Thyroid gland (tissue), 4 donors: ENCODE measurements at regions not wholly inside any gene's neighbourhood (a gene's known extent, or its start where the extent isn't known, plus 50 kb on each side); places are given as distances from the start of the nearest gene placed in this dataset.

ENCODE experiments used
- DNase-seq, 2 donors: peaks; one replicate each; pipeline ENCODE4 v3.0.0-alpha.2; 2019
- H3K27ac ChIP-seq, 3 donors: fragments of 200-600 bp; sonication (generic); 1 replicate in 2 of 3; 2 replicates in 1 of 3; pipeline ENCODE4 v1.5.1; 2016 to 2019; ENCODE audit warnings: mild to moderate bottlenecking in 1 of 3, moderate library complexity in 1 of 3
- H3K27me3 ChIP-seq: fragments of 200-600 bp; sonication (generic); one replicate; pipeline ENCODE4 v1.5.1; 2019
- H3K36me3 ChIP-seq, 2 donors: fragments of 200-600 bp; sonication (generic); one replicate each; pipeline ENCODE4 v1.5.1; 2016 to 2019
- H3K4me1 ChIP-seq, 2 donors: fragments of 200-600 bp; sonication (generic); one replicate each; pipeline ENCODE4 v1.5.1; 2017 to 2019
- H3K4me3 ChIP-seq, 3 donors: fragments of 200-600 bp; sonication (generic); replicated peaks in 1 of 3; 1 replicate in 2 of 3; 2 replicates in 1 of 3; pipeline ENCODE4 v1.5.1; 2016; ENCODE audit warnings: mild to moderate bottlenecking in 1 of 3
- H3K9me3 ChIP-seq: fragments of 200-600 bp; sonication (generic); one replicate; pipeline ENCODE4 v1.5.1; 2017
- CTCF ChIP-seq, 6 experiments: fragments of 200-600 bp in 3 of 6; fragments of 450-650 bp in 3 of 6; sonication (generic) in 3 of 6; IDR thresholded peaks; one replicate each; pipeline ENCODE4 v1.5.1; 2016 to 2019; ENCODE audit warnings: antibody characterized with exemption in 6 of 6, mild to moderate bottlenecking in 2 of 6, inconsistent platforms in 1 of 6, moderate library complexity in 1 of 6
- POLR2A ChIP-seq, 2 donors: fragments of 450-650 bp; IDR thresholded peaks; one replicate each; pipeline ENCODE4 v1.6.1; 2017; ENCODE audit warnings: antibody characterized with exemption in 2 of 2, mild to moderate bottlenecking in 2 of 2, moderate library complexity in 1 of 2
- WGBS, 2 donors: methylation state at CpG; one replicate each; pipeline ENCODE4 v1.1.5; 2017; 5-methylcytosine and 5-hydroxymethylcytosine counted together
- intact Hi-C: fragments of 100-400 bp; cut with DNase I; formaldehyde crosslinking; loops from one replicate; pipeline ENCODE4 v1.15.1; 2023

GRCh38 chr12:73390261-73390660, 1118.1 kb downstream of the TRHDE start:
- H3K4me3 ChIP-seq = no peak overlapping the region
- 82 to 88% methylated on average over 2 of the region's 2 CpGs for WGBS, 2 donors
- no peak overlapping the region for H3K27ac ChIP-seq
- no peaks in the 10 kb centered on the region for H3K36me3 ChIP-seq
- no peak for TF ChIP-seq CTCF (IDR thresholded peaks at IDR 0.05)
- no peak for TF ChIP-seq POLR2A (IDR thresholded peaks at IDR 0.05)
- H3K4me1 ChIP-seq = no peaks in the 10 kb centered on the region
- no peak for DNase-seq
- intact Hi-C loops = no loop called here
- no peaks in the 10 kb centered on the region for H3K9me3 ChIP-seq
- H3K27me3 ChIP-seq = no peaks in the 10 kb centered on the region

GRCh38 chr12:73413051-73413450, 1124.6 kb upstream of the ATXN7L3B start:
- TF ChIP-seq POLR2A (IDR thresholded peaks at IDR 0.05) (no peak), CTCF (IDR thresholded peaks at IDR 0.05) (no peak)
- H3K27ac ChIP-seq = no peak overlapping the region
- H3K36me3 ChIP-seq = no peaks in the 10 kb centered on the region
- 82 to 85% methylated on average over 2 of the region's 2 CpGs for WGBS, 2 donors
- no peak for DNase-seq
- H3K9me3 ChIP-seq = no peaks in the 10 kb centered on the region
- intact Hi-C loops = no loop called here
- no peaks in the 10 kb centered on the region for H3K4me1 ChIP-seq
- no peaks in the 10 kb centered on the region for H3K27me3 ChIP-seq
- H3K4me3 ChIP-seq = no peak overlapping the region

GRCh38 chr12:73413974-73414373, 1123.7 kb upstream of the ATXN7L3B start:
- H3K4me1 ChIP-seq = no peaks in the 10 kb centered on the region
- 31 to 70% methylated on average over 1 of the region's 1 CpG for WGBS, 2 donors
- no peaks in the 10 kb centered on the region for H3K36me3 ChIP-seq
- H3K4me3 ChIP-seq = no peak overlapping the region
- no peak for DNase-seq
- no peak overlapping the region for H3K27ac ChIP-seq
- TF ChIP-seq CTCF (IDR thresholded peaks at IDR 0.05) (no peak), POLR2A (IDR thresholded peaks at IDR 0.05) (no peak)
- intact Hi-C loops = no loop called here
- H3K27me3 ChIP-seq = no peaks in the 10 kb centered on the region
- no peaks in the 10 kb centered on the region for H3K9me3 ChIP-seq

DNA sequence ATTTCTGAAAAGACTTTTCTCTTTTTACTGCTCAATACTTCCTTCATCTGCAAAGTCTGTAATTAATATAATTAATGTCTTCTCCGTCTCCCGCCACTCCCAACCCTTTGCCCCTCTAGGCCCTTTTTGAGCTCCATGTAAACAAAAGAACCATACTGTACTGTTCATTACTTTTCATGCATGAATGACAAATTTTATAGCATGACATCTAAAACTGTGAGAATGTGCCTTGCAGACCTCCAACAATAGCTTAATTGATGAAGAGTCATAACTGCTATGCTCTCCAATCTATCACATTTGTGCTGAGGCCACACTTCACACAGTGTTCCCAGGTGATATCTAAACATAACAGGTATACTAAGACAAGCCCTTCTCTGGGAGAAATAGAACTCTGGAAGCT, 1122.7 kb upstream of the ATXN7L3B start:
- Histone ChIP-seq H3K27me3 (no peaks in the 10 kb centered on the region), H3K9me3 (no peaks in the 10 kb centered on the region), H3K27ac (no peak overlapping the region), H3K4me3 (no peak overlapping the region), H3K36me3 (no peaks in the 10 kb centered on the region), H3K4me1 (no peaks in the 10 kb centered on the region)
- 72 to 82% methylated on average over 2 of the region's 2 CpGs for WGBS, 2 donors
- intact Hi-C loops = no loop called here
- no peak for DNase-seq
- no peak for TF ChIP-seq POLR2A (IDR thresholded peaks at IDR 0.05)
- no peak for TF ChIP-seq CTCF (IDR thresholded peaks at IDR 0.05)

GRCh38 chr12:73418541-73418940, 1119.1 kb upstream of the ATXN7L3B start:
- no peaks in the 10 kb centered on the region for H3K27me3 ChIP-seq
- H3K27ac ChIP-seq = no peak overlapping the region
- H3K4me3 ChIP-seq = no peak overlapping the region
- H3K4me1 ChIP-seq = no peaks in the 10 kb centered on the region
- no peaks in the 10 kb centered on the region for H3K36me3 ChIP-seq
- no peak for TF ChIP-seq POLR2A (IDR thresholded peaks at IDR 0.05)
- TF ChIP-seq CTCF (IDR thresholded peaks at IDR 0.05) = no peak
- DNase-seq = no peak
- intact Hi-C loops = no loop called here
- H3K9me3 ChIP-seq = no peaks in the 10 kb centered on the region
